MM.1S (cell line): ENCODE measurements at regions not wholly inside any gene's neighbourhood (a gene's known extent, or its start where the extent isn't known, plus 50 kb on each side); places are given as distances from the start of the nearest gene placed in this dataset.

Experiments used
- CTCF ChIP-seq: fragments of 300-600 bp; sonication (generic); IDR thresholded peaks from 2 replicates; pipeline ENCODE4 v1.5.1; 2016; ENCODE audit warnings: antibody characterized with exemption, low read length, mixed read lengths
- EZH2 ChIP-seq: fragments of 300-600 bp; sonication (generic); optimal IDR thresholded peaks from 2 replicates; pipeline ENCODE3; 2017; ENCODE audit warnings: low read depth, mild to moderate bottlenecking, antibody characterized with exemption, low read length, mixed read lengths

GRCh38 chr4:96739101-96739500 lies 899.2 kb downstream of the PDHA2 start:
- TF ChIP-seq CTCF (no peak), EZH2 (no peak)
